Esophagus muscularis mucosa (tissue), 4 donors: ENCODE measurements at regions not wholly inside any gene's neighbourhood (a gene's known extent, or its start where the extent isn't known, plus 50 kb on each side); places are given as distances from the start of the nearest gene placed in this dataset.
A peak's percentile ranks its signal among the peaks of the same experiment; 100 is the strongest.

Experiments used
- DNase-seq: peaks from one replicate; pipeline ENCODE4 v3.0.0-alpha.2; 2017; ENCODE audit errors: extremely low spot score
- H3K27ac ChIP-seq, 4 donors: fragments of 200-600 bp; sonication (generic); replicated peaks in 1 of 4; 1 replicate in 3 of 4; 2 replicates in 1 of 4; pipeline ENCODE4 v1.5.1; 2016 to 2019; ENCODE audit warnings: mild to moderate bottlenecking in 1 of 4
- H3K27me3 ChIP-seq, 4 donors: fragments of 200-600 bp; sonication (generic); one replicate each; pipeline versions ENCODE4 v1.5.1 to v1.6.0; 2016 to 2019
- H3K36me3 ChIP-seq, 4 donors: fragments of 200-600 bp; sonication (generic); one replicate each; pipeline ENCODE4 v1.5.1; 2016 to 2019
- H3K4me1 ChIP-seq, 4 donors: fragments of 200-600 bp; sonication (generic); one replicate each; pipeline ENCODE4 v1.5.1; 2016 to 2019
- H3K4me3 ChIP-seq, 4 donors: fragments of 200-600 bp; sonication (generic); 1 replicate in 2 of 4; 2 replicates in 2 of 4; pipeline ENCODE4 v1.5.1; 2016 to 2019; ENCODE audit warnings: mild to moderate bottlenecking in 4 of 4, moderate library complexity in 1 of 4
- H3K9me3 ChIP-seq, 4 donors: fragments of 200-600 bp; sonication (generic); 1 replicate in 3 of 4; 2 replicates in 1 of 4; pipeline ENCODE4 v1.5.1; 2016 to 2019
- CTCF ChIP-seq, 3 experiments: fragments of 200-600 bp in 2 of 3; fragments of 450-650 bp in 1 of 3; sonication (generic) in 2 of 3; IDR thresholded peaks; one replicate each; pipeline ENCODE4 v1.5.1; 2017 to 2019; ENCODE audit warnings: antibody characterized with exemption in 3 of 3, mild to moderate bottlenecking in 2 of 3, moderate library complexity in 1 of 3
- EP300 ChIP-seq: sonication (generic); formaldehyde crosslinking; IDR thresholded peaks from one replicate; pipeline ENCODE4 v1.6.1; 2017; ENCODE audit warnings: antibody characterized with exemption
- POLR2A ChIP-seq: fragments of 450-650 bp; IDR thresholded peaks from one replicate; pipeline ENCODE4 v1.6.1; 2017; ENCODE audit warnings: antibody characterized with exemption, moderate library complexity, mild to moderate bottlenecking, low read depth
- POLR2AphosphoS5 ChIP-seq, 2 donors: sonication (generic); formaldehyde crosslinking; IDR thresholded peaks; one replicate each; pipeline ENCODE4 v1.6.1; 2017; ENCODE audit warnings: antibody characterized with exemption in 2 of 2
- WGBS: methylation state at CpG from one replicate; pipeline ENCODE4 v1.1.5; 2018; 5-methylcytosine and 5-hydroxymethylcytosine counted together
- intact Hi-C: fragments of 100-400 bp; cut with DNase I; formaldehyde crosslinking; loops from one replicate; pipeline ENCODE4 v1.15.1; 2023

GRCh38 chr5:61912559-61912958 is 393.4 kb upstream of the KIF2A start:
- no peaks in the 10 kb centered on the region for H3K4me1 ChIP-seq
- no peak overlapping the region for H3K4me3 ChIP-seq
- no peaks in the 10 kb centered on the region for H3K27me3 ChIP-seq
- intact Hi-C loops = no loop called here
- no peak for DNase-seq
- 93% methylated on average over 6 of the region's 6 CpGs for WGBS
- H3K36me3 ChIP-seq = no peaks in the 10 kb centered on the region
- TF ChIP-seq POLR2AphosphoS5 (IDR thresholded peaks at IDR 0.05) (no peak), EP300 (no peak), CTCF (IDR thresholded peaks at IDR 0.05) (no peak), POLR2A (no peak)
- H3K9me3 ChIP-seq = peaks cover 0 to 13% (median 8%) of the 10 kb centered on the region in 4 donors
- H3K27ac ChIP-seq = no peak overlapping the region

GRCh38 chr5:61915646-61916045 is 390.4 kb upstream of the KIF2A start:
- no peak overlapping the region for H3K27ac ChIP-seq
- no peak overlapping the region for H3K4me3 ChIP-seq
- intact Hi-C loops = no loop called here
- no peak for TF ChIP-seq CTCF (IDR thresholded peaks at IDR 0.05)
- TF ChIP-seq EP300 = no peak
- TF ChIP-seq POLR2AphosphoS5 (IDR thresholded peaks at IDR 0.05) = no peak
- TF ChIP-seq POLR2A = no peak
- H3K4me1 ChIP-seq = peaks cover 0 to 19% (median 18%) of the 10 kb centered on the region in 4 donors
- no peaks in the 10 kb centered on the region for H3K36me3 ChIP-seq
- no peaks in the 10 kb centered on the region for H3K27me3 ChIP-seq
- 84% methylated on average over 4 of the region's 4 CpGs for WGBS
- peaks cover 0 to 13% (median 8%) of the 10 kb centered on the region in 4 donors for H3K9me3 ChIP-seq
- DNase-seq = no peak

DNA sequence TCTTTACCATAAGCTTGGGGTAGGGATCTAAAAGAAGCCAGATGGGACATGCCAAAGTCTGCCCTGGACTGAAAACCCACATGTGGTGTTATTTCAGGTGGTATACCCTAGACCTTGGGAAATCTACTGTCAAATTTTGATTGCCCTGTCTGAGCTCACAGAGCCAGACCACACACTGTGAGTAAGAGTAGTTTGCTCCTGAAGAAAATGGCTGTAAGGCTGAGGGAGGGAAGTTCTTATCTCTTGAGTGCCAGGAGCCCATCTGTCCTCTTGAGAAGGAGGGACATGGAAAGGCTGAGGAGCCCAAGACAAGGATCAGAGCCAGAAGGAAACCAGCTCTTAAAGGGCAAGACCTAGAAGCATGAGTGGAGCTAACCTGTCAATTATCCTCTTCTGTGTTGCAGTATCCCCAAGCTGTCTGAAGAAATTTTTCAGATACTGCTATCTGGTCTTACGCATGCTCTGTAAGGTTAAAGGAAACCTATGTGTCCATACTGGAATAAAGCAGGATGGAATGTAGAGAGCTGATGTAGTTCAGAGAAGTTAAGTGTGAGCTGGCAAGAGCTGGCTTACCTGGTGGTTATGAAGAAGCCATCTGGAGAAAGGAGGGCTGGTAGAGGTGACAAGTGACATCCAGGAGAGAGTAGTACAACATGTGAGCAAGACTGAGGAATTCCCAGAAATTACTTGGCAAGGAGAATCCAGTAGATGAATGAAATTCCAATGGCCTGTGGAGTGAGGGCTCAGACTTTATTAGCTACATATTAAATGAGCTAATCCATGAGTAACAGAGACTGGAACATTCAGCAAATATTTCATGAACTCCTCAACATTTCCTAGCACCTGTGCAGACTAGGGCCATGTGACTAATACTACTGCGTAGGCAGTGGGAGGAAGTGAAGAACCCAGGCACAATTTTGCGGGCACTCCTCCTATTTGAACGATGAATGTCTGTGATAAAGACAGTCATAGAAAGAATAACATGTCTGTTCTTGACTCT is 389.1 kb upstream of the KIF2A start:
- no peak for DNase-seq
- intact Hi-C loops = no loop called here
- H3K36me3 ChIP-seq = no peaks in the 10 kb centered on the region
- peaks cover 0 to 19% (median 18%) of the 10 kb centered on the region in 4 donors for H3K4me1 ChIP-seq
- no peak overlapping the region for H3K4me3 ChIP-seq
- H3K27me3 ChIP-seq = no peaks in the 10 kb centered on the region
- 93% methylated on average over 4 of the region's 4 CpGs for WGBS
- H3K27ac ChIP-seq = no peak overlapping the region
- TF ChIP-seq EP300 = no peak
- peaks cover 0 to 11% (median 8%) of the 10 kb centered on the region in 4 donors for H3K9me3 ChIP-seq

DNA sequence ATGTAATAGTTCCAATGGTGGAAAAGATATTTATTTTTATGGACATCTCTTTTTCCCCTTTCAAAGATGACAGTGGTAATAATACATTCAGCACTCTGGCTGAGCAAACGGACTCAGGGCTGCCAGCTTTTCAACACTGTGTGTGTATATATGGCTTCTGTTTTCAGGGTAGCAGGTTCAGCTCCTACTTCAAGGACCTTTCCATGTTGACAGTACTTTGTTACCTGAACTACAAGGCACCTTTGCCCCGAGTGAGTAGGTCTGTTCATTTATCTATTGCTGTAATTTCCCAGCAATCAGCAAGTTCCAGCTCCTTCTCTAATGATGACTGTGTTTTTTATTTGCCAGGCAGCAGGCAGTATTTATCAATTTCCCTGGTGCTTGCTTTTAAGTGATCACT is 387.4 kb upstream of the KIF2A start:
- no peak overlapping the region for H3K4me3 ChIP-seq
- no peak for DNase-seq
- intact Hi-C loops = no loop called here
- H3K27me3 ChIP-seq = no peaks in the 10 kb centered on the region
- peak overlapping the region in 1 of 4 donors; percentile 41 for H3K27ac ChIP-seq
- WGBS = 25% methylated on average over 2 of the region's 2 CpGs
- H3K4me1 ChIP-seq = peaks cover 0 to 19% (median 18%) of the 10 kb centered on the region in 4 donors
- no peaks in the 10 kb centered on the region for H3K9me3 ChIP-seq
- TF ChIP-seq POLR2AphosphoS5 (IDR thresholded peaks at IDR 0.05) (no peak), CTCF (IDR thresholded peaks at IDR 0.05) (no peak), POLR2A (no peak), EP300 (no peak)
- no peaks in the 10 kb centered on the region for H3K36me3 ChIP-seq

- Histone ChIP-seq H3K36me3 (no peaks in the 10 kb centered on the region), H3K27ac (no peak overlapping the region), H3K4me1 (peaks cover 0 to 19% (median 18%) of the 10 kb centered on the region in 4 donors), H3K4me3 (no peak overlapping the region), H3K9me3 (no peaks in the 10 kb centered on the region), H3K27me3 (no peaks in the 10 kb centered on the region)
- no peak for DNase-seq
- 61% methylated on average over 6 of the region's 6 CpGs for WGBS
- TF ChIP-seq CTCF (IDR thresholded peaks at IDR 0.05) = no peak
- TF ChIP-seq POLR2A = no peak
- no peak for TF ChIP-seq EP300
- TF ChIP-seq POLR2AphosphoS5 (IDR thresholded peaks at IDR 0.05) = peak in 1 of 2 donors; percentile 31
- intact Hi-C loops = no loop called here
These were observed 386.1 kb upstream of the KIF2A start for GRCh38 chr5:61919920-61920319.
